ENCODE measurements at regions not wholly inside any gene's neighbourhood (a gene's known extent, or its start where the extent isn't known, plus 50 kb on each side); places are given as distances from the start of the nearest gene placed in this dataset.
"Not testable (repeated sequence)": the region's sequence is repeated elsewhere in the genome, so short reads cannot be mapped to it uniquely, and the experiment has no call there.

DNA sequence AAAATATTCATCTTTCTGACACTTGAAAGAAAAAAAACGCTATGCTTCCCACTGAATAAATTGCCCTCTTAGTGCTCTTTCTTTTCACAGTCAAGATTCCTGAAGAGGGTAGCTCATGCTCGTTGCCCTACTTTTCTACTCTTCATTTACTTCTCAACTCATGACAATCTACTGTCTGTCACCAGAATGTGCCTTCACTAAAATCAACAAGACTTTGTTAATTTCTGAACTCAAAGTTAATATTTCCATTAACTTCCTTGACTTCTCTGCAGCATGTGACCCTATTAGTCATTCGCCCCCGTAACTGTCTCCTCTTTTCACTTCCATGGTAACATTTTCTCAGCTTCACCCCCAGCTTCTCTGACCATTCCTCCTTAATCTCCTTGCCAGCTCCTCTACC, 98.9 kb upstream of the MAPRE2 start:
- DNase-seq (ENCODE audit: low read depth in 2 of 2): no peak

GRCh38 chr18:34942975-34943374, 98.2 kb upstream of the MAPRE2 start:
- no peak for DNase-seq (ENCODE audit: low read depth in 2 of 2)

GRCh38 chr18:34943587-34943986, 97.6 kb upstream of the MAPRE2 start:
- no peak for DNase-seq (ENCODE audit: low read depth in 2 of 2)

DNA sequence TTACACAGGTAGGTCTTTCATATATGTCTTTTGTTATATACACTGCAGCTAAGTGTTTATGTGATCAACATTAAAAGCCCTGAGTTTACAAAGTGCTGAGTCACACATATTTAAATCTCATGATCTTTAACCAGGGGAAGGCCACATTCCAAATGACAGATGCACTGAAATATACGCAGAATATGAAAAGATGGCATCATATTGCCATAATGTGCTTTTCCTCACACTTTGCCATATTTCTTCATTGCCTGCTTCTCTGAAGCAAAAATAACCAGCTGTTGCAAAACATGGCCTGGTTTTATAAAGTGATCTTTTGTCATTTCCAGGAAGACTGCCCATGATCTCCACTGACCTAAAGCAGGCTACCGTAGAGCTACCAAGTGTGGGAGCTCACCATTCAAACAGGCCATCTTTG, 93.5 kb upstream of the MAPRE2 start:
- no peak for DNase-seq (ENCODE audit: low read depth in 2 of 2)

DNA sequence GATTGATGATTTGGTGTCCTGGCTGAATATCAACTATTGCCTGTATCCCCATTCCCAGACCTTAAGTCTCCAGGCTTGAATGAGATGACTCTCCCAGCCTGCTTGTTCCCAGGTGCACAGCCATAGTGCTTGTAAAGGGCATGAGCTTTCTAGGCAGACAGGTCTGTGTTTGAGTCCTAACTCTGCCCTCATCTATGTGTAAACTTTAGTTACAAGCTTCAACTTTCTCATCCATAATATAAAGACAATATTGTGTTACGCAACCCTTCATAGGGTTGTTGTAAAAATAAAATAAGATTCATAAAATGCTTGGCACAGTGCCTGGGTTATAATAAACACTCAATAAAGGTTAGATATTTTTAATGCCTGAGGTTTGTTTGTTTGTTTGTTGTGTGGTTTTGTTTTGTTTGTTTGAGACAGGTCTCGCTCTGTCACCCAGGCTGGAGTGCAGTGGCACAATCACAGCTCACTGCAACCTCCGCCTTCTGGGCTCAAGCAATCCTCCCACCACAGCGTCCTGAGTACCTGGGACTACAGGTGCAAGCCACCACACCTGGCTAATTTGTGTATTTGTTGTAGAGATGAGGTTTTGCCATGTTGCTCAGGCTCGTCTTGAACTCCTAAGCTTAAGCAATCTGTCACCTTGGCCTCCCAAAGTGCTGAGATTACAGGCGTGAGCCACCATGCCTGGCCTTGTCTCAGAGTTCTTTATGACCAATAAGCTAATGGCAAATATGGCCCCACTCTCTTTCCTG, 89.4 kb upstream of the MAPRE2 start:
- no peak for DNase-seq (ENCODE audit: low read depth in 2 of 2)

DNA sequence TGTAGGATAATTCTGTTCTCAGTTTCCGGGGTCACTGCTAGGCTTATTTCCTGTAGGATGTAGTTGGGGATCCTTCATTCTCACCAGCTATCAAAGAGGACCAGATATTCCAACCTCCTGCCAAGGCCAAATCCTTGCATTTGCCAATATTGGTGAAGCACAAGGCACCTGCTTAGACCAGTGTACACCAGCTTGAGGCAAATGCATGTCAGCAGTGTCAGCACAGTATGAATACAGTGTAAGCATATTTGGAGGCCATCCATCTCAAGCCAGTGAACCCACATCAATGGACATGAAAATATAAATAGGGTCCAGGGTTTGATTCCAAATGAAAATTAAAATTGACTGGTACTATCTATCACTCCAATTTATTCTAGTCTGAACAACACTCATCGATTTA, 88.0 kb upstream of the MAPRE2 start:
- DNase-seq (ENCODE audit: low read depth in 2 of 2): no peak

DNA sequence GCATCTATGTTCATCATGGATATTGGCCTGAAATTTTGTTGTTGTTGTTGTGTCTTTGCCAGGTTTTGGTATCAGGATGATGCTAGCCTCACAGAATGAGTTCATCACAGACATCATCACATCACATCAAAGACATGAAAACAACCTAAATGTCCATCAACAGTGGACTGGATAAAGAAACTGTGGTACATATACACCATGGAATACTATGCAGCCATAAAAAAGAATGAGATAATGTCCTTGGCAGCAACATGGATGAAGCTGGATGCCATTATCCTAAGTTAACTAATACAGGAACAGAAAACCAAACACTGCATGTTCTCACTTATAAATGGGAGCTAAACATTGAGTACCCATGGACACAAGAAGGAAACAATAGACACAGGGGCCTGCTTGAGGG, 85.7 kb upstream of the MAPRE2 start:
- not testable (repeated sequence) for DNase-seq (ENCODE audit: low read depth in 2 of 2)

DNA sequence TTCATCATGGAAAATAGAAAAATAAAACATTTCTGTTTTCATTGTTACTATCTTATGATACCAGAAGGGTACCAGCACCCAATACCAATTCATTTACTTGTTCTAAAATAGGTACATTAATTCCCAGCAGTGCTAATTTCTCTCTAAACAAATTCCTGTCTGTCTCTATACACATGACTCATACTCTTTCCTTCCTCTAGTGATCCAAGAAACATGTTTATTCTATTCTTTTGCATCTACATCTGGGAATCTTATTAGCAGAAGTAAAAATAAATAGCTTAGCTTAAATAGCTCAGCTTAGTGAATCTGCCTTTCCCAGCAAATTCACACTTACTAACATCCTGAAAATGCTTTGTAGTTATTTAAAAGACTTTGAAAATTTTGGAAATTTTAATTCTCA, 84.5 kb upstream of the MAPRE2 start:
- DNase-seq (ENCODE audit: low read depth in 2 of 2): no peak

DNA sequence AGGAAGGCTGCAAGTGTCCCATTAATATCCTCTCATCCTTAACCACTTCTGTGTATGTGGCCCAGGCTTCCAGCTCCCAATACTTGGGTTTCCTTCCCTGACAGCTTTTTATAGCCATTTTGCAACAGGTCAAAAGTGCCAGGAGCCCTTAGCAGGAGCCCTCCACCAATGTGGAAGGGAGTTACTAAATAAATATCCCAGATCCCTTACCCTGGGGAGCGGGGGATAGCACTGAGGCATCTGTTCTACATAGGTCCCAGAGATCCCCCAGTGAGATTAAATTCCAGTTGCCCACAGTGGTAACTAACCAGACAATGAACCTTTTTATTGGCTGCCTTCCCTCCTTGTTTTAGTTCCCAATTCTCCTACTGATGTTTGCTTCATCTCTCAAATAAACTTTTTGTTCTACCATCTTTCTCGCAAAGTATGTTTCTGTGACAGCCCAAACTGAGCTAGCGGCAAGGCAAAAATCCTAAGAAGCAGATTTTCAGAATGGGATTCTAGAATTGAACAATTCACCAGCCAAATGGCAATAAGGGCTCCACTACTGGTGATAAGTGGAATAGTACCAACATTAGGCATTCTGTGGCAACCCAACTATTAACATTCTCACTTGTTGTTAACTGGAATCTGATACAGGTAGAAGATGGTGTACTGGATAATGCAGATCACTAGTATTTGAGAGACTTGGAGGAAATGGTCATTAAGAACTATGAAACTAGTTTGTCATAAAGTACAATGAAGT, 83.9 kb upstream of the MAPRE2 start:
- no peak for DNase-seq (ENCODE audit: low read depth in 2 of 2)

- no peak for DNase-seq (ENCODE audit: low read depth in 2 of 2)
These were observed 83.4 kb upstream of the MAPRE2 start for GRCh38 chr18:34957864-34958259.

DNA sequence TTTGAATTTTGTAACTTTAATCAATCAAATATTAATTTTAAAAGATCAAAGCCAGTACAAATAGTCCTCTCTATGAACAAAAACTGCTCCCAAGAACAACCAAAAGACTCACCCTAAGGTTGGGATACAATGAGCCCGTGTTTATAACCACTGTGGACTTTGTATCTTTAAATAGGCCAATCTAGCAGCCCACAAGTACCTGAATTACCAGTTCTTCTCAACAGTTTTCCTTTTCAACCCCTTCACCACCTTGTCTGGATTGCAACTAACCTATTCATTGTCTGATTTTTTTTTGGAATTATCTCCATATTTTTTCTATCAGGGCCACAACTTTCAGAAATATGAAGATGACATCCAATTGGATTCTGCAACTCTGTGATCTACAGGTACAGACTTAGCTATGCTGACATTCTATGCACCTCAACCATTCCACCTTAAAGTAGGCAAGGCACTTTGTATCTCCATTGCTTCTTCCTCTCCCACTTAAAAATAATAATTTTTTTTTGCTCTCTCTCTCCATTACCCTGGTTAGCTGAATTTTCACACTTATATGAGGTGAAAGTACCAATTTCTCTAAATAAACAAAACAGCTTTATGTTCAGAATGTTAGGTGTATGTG, 81.9 kb upstream of the MAPRE2 start:
- DNase-seq (ENCODE audit: low read depth in 2 of 2): no peak

- no peak for DNase-seq (ENCODE audit: low read depth in 2 of 2)
These were observed 81.2 kb upstream of the MAPRE2 start for GRCh38 chr18:34959989-34960388.

- DNase-seq (ENCODE audit: low read depth in 2 of 2): no peak
These were observed 76.1 kb upstream of the MAPRE2 start for GRCh38 chr18:34965108-34965507.

DNA sequence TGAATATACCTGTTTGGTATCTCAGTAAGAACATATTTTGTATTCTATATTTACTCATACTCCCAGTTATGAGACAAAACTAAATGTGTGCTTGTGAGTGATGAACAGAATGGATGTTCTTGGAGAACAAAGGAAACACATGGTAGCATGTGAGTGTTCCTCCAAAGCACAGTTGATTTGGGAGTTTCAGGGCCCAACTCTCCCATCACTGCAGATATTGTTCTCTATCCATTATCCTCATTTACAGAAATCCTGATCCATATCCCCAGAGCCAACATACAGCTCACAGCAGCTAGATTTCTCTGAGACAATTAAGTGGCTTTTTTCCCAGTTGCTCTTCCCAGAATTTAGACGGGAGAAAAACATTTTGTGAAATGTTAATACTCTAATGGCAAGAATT, 75.6 kb upstream of the MAPRE2 start:
- DNase-seq (ENCODE audit: low read depth in 2 of 2): no peak

GRCh38 chr18:34970106-34970505, 71.1 kb upstream of the MAPRE2 start:
- no peak for DNase-seq (ENCODE audit: low read depth in 2 of 2)

DNA sequence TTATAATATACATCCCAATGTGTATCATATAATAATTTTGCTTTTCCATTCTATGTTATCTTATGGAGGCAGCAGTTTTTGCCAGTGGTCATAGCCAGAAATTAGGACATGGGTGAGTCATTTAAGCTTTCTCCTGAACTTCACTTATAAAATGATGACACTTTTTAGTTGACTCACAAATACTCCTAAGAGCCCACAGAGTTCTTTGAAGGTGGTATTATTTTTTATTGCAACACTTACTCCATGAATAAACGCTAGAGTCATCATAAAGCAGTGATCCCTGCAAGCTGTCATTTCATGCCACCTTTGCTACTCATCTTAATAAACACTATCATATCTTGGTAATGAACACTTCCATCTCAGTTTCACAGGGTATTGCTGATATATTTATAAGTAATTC, 69.9 kb upstream of the MAPRE2 start:
- no peak for DNase-seq (ENCODE audit: low read depth in 2 of 2)

DNA sequence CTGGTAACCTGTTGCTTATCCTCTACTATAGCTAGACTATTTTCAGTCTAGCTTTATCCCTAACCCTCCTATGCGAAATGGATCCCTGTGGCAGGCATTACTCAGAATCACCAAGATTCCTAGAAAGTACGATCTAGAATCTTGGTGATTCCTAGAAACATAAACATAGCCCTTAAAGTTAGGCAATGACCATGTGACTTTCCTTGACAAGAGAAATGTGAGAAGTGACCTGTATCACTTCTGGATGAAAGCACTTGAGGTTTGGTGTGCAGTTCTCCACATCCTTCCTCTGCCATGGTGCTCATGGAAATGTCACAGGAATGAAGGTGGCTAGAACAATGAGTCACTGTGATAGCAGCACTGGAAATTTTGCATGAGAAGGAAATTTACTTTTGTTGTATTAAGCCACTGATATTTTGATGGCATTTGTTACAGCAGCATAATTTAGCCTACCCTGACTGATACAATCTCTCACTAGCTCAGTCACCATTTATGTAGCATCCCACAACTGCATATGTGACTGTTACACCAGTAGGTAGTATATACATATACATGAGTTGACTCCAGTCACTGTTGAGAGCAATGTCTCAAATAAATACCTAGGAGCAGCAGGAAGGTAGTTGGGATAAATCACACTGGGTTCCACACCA, 68.3 kb upstream of the MAPRE2 start:
- DNase-seq (ENCODE audit: low read depth in 2 of 2): no peak

DNA sequence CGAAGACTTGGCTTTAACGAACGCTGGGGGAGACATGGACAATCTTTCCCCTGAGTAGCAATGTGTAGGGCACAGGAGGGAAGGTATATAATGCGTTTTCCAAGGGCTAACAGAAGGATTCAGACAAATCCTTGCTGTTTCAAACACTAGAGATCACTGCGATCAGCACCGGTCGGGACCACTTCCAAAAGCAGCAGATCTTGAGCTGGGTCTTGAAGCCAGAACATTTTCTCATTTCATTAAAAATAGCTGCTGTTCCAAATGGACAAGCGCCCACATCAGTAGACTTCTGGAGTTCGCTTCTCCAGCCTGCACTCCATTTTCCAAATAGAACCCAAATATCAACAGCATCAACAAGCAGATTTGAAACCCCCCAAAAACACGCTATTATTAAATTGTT, 65.1 kb upstream of the MAPRE2 start:
- no peak for DNase-seq (ENCODE audit: low read depth in 2 of 2)

- no peak for DNase-seq (ENCODE audit: low read depth in 2 of 2)
These were observed 64.7 kb upstream of the MAPRE2 start for GRCh38 chr18:34976534-34976898.

GRCh38 chr18:34976899-34977837, 64.0 kb upstream of the MAPRE2 start:
- DNase-seq (ENCODE audit: low read depth in 2 of 2): peak; percentile 67 to 70

- peak in 1 of 2 donors; percentile 13 for DNase-seq (ENCODE audit: low read depth in 2 of 2)
These were observed 63.2 kb upstream of the MAPRE2 start for GRCh38 chr18:34977838-34978532.

All from stimulated activated CD8-positive, alpha-beta memory T cell treated with anti-CD3 and anti-CD28 coated beads, Interleukin-15, amount 100 ng/mL, for 4 hours (primary cell).